NCI-H1417 (cell line): ENCODE measurements at regions not wholly inside any gene's neighbourhood (a gene's known extent, or its start where the extent isn't known, plus 50 kb on each side); places are given as distances from the start of the nearest gene placed in this dataset.

Source experiments
- DNase-seq, 3 experiments: peaks; one replicate each; lab custom pipeline; 2025; lab: John Stamatoyannopoulos, UW

GRCh38 chr2:235263205-235264120, 230.4 kb upstream of the AGAP1 start:
- peak in 2 of 3 experiments; percentile 28 to 64 for DNase-seq

GRCh38 chr2:235264121-235264493, 229.7 kb upstream of the AGAP1 start:
- DNase-seq: peak in 1 of 3 experiments; percentile 39

DNA sequence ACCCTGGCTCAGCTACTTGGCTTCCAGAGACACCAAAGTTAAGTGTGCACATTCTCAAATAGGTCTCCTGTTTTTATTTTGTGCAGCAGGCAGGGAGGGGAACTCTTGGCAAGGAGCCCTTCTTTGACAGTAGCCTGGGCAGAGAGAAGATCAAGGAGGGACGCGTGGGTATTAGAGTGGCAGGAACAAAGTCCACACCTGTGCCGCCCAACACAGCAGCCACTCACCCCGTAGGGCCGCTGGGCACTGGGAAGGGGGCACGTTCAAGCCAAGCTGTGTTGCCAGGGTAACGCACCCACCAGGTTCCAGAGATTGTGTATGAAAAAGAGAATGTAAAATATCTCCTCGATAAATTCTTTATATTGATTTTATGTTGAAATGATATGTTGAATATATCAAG, 229.3 kb upstream of the AGAP1 start:
- DNase-seq: no peak

DNA sequence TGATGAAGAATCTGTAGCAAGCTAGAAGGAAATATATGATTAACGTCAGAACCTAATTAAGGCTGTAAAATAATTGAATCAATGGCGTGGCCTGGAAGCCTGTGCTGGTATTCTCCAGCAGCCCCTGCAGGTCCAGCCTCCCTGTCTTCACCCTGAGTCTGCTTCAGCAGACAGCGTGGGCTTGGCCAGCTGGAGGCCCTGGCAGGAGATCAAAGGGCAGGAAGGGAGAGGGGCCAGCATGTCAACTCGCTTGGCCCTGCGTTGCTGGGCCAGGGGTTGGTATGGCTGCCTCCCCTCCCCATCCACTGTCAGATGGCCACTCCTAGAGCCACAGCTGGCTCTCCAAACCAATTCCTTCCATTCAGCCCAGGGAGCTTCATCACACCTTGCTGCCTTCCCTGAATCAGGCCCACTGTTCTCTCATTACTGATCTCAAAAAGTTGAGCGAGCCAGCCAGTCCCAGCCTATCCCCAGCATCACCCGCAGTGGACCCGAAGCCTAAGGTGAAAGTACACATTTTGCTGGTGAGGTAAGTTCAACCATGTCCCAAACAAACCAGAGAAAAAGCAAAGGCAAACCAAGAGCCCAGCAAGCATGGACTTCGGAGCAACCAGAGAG, 228.4 kb upstream of the AGAP1 start:
- no peak for DNase-seq

DNA sequence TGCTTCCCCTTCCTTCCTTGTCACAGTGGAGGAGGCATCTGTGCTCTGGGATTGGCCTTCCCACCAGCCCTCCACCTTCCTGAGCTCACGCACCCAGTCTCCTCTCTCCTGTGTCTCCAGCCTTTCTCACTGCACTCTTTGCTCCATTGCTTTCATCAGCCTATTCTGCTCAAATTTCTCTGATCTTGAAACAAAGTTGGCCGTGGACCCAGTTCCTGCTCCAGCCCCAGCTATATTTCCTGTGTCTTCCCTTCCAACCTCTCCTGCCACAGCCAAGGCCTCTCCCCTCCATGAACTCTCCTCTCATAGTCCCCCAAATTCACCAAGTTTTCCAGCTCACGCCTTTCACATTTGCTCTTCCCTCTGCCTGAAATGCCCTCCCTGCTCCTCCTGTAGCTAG, 226.6 kb upstream of the AGAP1 start:
- DNase-seq: no peak

- no peak for DNase-seq
Observed at GRCh38 chr2:235268535-235268934, 225.3 kb upstream of the AGAP1 start.

DNA sequence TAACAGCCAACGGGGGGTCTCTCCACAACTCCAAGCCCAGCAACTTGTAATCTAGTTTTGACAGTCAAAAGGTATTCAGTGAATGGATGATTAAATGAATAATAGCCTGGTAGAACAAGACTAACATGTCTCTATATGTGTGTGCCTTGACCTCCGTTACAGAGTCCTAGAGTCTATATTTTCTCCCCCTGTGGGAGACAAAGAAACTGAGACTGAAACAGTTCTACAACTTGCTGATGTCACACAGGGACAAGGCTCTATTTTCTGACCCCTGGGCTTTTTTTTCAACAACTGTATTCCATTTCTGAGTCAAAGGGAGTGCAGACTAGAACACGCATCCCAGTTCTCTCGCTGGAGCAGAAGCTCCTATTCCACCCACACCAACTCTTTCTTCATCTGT, 223.6 kb upstream of the AGAP1 start:
- no peak for DNase-seq

DNA sequence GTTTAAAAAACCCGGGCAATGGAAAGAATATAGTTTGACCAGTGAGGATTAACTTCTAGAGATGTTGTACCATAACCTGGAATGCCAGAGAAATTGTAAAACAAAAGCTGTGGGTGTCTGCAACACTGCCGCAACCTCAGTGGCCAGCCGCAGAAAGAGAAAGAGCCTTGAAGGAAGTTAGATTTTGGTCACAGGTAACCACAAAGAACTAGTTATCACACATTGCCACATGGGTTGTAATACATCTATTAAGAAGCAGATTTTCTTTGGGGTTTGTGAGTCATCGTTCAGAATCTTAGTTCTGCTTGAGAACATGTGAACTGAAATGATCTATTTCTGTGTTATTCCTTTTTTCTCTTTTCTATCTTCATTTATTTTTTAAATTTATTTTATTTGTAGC, 222.9 kb upstream of the AGAP1 start:
- DNase-seq: no peak

DNA sequence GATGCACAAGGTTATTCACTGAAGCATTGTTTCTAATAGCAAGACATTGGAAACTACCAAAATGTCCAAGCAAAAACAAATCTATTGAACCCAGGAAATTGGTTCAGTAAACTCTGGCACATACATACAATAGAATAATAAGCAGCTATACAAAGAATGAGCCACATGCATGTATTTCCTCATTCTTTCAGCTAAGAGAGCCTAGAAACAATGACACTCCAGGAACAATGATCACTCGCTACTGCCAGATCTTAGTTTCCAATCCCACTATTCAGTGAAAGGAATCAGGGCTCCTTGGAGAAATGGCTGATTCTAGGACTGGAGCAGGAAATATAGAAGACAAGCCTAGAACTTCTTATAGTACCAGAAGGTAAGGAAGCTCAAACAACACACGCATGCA, 221.9 kb upstream of the AGAP1 start:
- no peak for DNase-seq

GRCh38 chr2:235274023-235274422, 219.8 kb upstream of the AGAP1 start:
- peak in 1 of 3 experiments; percentile 16 for DNase-seq

GRCh38 chr2:235277485-235277884, 216.4 kb upstream of the AGAP1 start:
- DNase-seq: no peak

DNA sequence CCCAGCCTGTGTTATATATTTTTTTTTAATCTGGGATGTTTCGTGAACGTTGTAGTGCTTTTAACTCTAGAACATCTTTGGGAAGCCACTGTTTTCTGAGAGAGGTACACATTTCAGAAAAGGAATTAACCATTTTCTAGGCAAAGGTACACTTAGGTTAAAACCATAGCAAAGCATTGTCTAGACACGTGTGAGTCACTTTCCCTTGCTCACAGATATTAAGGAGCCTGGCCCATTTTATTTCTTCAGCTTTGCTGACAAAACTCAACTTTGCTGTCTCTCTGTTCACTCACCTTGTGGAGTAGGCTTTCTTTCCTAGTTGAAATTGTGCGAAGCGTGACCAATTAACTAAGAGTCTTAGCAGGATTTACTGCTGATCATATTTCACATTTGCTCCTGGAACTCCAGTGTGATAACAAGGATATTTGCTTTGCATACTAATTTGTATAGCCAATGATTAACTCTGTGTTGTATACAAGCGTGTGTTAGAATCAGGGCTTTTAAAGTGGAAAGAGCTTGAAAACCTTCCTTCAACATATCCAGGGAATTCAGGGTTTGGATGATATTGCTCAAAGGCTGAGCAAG, 215.0 kb upstream of the AGAP1 start:
- DNase-seq: no peak

DNA sequence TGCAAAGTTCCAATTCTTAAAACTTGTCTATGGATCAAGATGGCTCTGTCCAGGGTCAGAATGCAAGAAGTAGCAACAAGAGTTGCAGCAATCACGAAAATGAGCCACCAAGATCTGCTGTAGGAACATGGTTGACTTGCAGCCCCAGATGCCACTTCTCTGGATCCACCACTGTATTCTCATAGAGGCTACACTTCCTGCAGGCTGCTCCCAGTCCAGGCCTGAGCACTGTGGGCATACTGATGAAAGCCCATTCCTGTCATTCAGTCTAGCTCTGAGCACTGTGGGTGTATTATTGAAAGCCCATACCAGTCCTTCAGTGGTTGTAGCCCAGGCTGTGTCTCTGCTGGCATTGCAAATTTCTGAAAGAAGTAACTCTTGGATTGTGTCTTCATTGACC, 213.9 kb upstream of the AGAP1 start:
- DNase-seq: no peak

GRCh38 chr2:235283246-235283645, 210.6 kb upstream of the AGAP1 start:
- DNase-seq: no peak

- no peak for DNase-seq
Observed at GRCh38 chr2:235286622-235287374, 207.0 kb upstream of the AGAP1 start.

DNA sequence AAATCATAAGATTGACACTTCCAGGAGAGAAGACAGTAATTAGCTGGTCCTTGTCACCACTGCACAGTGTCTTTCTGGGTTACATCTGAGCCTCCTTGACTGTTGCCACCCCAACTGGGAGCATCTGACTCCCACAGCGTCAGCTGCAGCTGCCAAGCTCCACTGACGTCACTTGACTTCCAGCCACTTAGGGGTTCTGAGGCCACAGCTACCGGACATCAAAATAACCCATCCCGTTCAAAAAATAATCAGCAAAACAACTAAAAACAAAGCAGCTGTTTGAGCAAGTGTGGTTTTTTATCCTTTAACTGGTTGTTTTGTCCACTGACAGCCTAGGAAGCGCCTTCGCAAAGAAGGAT, 206.5 kb upstream of the AGAP1 start:
- DNase-seq: peak in 1 of 3 experiments; percentile 28

DNA sequence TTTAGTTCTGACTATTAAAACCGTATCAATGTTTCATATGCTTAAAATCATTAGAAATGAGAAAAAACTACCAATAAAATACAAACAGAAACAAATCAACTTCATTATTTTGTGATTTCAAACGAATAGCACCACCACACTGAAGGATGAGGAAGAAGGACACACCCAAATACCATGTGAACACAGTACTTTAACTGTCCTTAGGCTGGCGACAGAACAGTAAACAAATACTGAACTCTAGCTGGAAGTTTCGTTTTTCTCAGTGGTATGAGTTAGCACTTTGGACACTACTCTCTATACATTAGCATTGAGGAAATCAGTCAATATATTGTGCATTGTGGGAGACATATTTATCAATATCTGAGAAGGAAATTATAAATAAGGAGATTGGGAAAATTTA, 202.4 kb upstream of the AGAP1 start:
- DNase-seq: no peak

- no peak for DNase-seq
Observed at GRCh38 chr2:235293061-235293460, 200.8 kb upstream of the AGAP1 start.

DNA sequence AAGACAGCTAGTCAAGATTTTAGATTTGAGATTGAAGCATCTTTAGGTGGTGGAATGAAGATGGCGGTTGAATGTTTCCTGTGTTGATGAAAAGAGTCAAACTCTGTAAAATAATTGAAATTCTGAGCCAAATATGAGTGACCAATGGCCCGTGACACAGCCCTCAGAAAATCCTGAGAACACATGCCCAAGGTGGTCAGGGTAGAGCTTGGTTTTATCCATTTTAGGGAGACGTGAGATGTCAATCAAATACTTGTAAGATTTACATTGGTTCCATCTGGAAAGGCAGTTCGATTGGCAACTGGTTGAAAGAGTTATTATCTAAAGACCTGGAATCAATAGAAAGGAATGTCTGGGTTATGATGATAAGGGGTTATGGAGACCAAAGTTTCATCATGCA, 198.0 kb upstream of the AGAP1 start:
- no peak for DNase-seq

GRCh38 chr2:235300368-235301201, 193.3 kb upstream of the AGAP1 start:
- peak in 1 of 3 experiments; percentile 35 for DNase-seq

GRCh38 chr2:235301202-235302076, 192.4 kb upstream of the AGAP1 start:
- DNase-seq: no peak
